GM19467 (cell line): ENCODE measurements at regions not wholly inside any gene's neighbourhood (a gene's known extent, or its start where the extent isn't known, plus 50 kb on each side); places are given as distances from the start of the nearest gene placed in this dataset.

Experiments used
- ATAC-seq: cut with Tn5 transposase; IDR thresholded peaks from one replicate; pipeline ENCODE4 v1.9.1; 2021; ENCODE audit warnings: mild to moderate bottlenecking, moderate library complexity; ENCODE audit not compliant: unreplicated experiment

- no peak for ATAC-seq
These were observed 2136.1 kb upstream of the PCDH20 start for GRCh38 chr13:63551731-63552130.

GRCh38 chr13:63546524-63546923 is 2130.9 kb upstream of the PCDH20 start:
- ATAC-seq = no peak

- no peak for ATAC-seq
These were observed 2127.1 kb upstream of the PCDH20 start for GRCh38 chr13:63542770-63543169.

GRCh38 chr13:63541336-63541735 is 2125.7 kb upstream of the PCDH20 start:
- no peak for ATAC-seq

- ATAC-seq = no peak
These were observed 2124.4 kb upstream of the PCDH20 start for GRCh38 chr13:63540061-63540460.

- no peak for ATAC-seq
These were observed 2101.7 kb upstream of the PCDH20 start for GRCh38 chr13:63517371-63517770.

- ATAC-seq = no peak
These were observed 2100.5 kb upstream of the PCDH20 start for GRCh38 chr13:63516124-63516523.

GRCh38 chr13:63514886-63515285 is 2099.2 kb upstream of the PCDH20 start:
- ATAC-seq = no peak

- no peak for ATAC-seq
These were observed 2096.4 kb upstream of the PCDH20 start for GRCh38 chr13:63512095-63512494.

- no peak for ATAC-seq
These were observed 2086.1 kb upstream of the PCDH20 start for GRCh38 chr13:63501702-63502101.

- no peak for ATAC-seq
These were observed 2082.0 kb upstream of the PCDH20 start for GRCh38 chr13:63497601-63498000.

- no peak for ATAC-seq
These were observed 2077.0 kb upstream of the PCDH20 start for GRCh38 chr13:63492604-63493003.

- no peak for ATAC-seq
These were observed 2074.5 kb upstream of the PCDH20 start for GRCh38 chr13:63490149-63490548.

GRCh38 chr13:63481334-63481733 is 2065.7 kb upstream of the PCDH20 start:
- ATAC-seq = no peak

GRCh38 chr13:63472711-63473110 is 2057.1 kb upstream of the PCDH20 start:
- ATAC-seq = no peak

- ATAC-seq = no peak
These were observed 2048.3 kb upstream of the PCDH20 start for GRCh38 chr13:63463782-63464610.

GRCh38 chr13:63460462-63461090 is 2044.9 kb upstream of the PCDH20 start:
- no peak for ATAC-seq

- ATAC-seq = no peak
These were observed 2041.5 kb upstream of the PCDH20 start for GRCh38 chr13:63457186-63457585.

- no peak for ATAC-seq
These were observed 2040.3 kb upstream of the PCDH20 start for GRCh38 chr13:63455938-63456337.

- no peak for ATAC-seq
These were observed 2033.9 kb upstream of the PCDH20 start for GRCh38 chr13:63449550-63449949.

GRCh38 chr13:63448692-63449091 is 2033.0 kb upstream of the PCDH20 start:
- ATAC-seq = no peak

GRCh38 chr13:63446329-63446728 is 2030.7 kb upstream of the PCDH20 start:
- no peak for ATAC-seq
